Peyer's patch (tissue), 4 donors: ENCODE measurements at regions not wholly inside any gene's neighbourhood (a gene's known extent, or its start where the extent isn't known, plus 50 kb on each side); places are given as distances from the start of the nearest gene placed in this dataset.
A peak's percentile ranks its signal among the peaks of the same experiment; 100 is the strongest.

Source experiments
- DNase-seq, 3 donors: peaks; one replicate each; pipeline ENCODE4 v3.0.0-alpha.2; 2017 to 2019
- H3K27ac ChIP-seq, 4 donors: fragments of 200-600 bp; sonication (generic); one replicate each; pipeline ENCODE4 v1.5.1; 2016 to 2019
- H3K27me3 ChIP-seq, 2 donors: fragments of 200-600 bp; sonication (generic); one replicate each; pipeline ENCODE4 v1.5.1; 2019
- H3K36me3 ChIP-seq, 3 donors: fragments of 200-600 bp; sonication (generic); one replicate each; pipeline ENCODE4 v1.5.1; 2016 to 2019
- H3K4me1 ChIP-seq, 4 donors: fragments of 200-600 bp; sonication (generic); one replicate each; pipeline ENCODE4 v1.5.1; 2016 to 2019
- H3K4me3 ChIP-seq, 4 donors: fragments of 200-600 bp; sonication (generic); 1 replicate in 3 of 4; 2 replicates in 1 of 4; pipeline ENCODE4 v1.5.1; 2016 to 2019; ENCODE audit warnings: mild to moderate bottlenecking in 1 of 4
- H3K9me3 ChIP-seq, 4 donors: fragments of 200-600 bp; sonication (generic); one replicate each; pipeline ENCODE4 v1.5.1; 2016 to 2019; ENCODE audit warnings: mild to moderate bottlenecking in 1 of 4
- POLR2A ChIP-seq, 2 donors: fragments of 450-650 bp; IDR thresholded peaks; one replicate each; pipeline ENCODE4 v1.5.1; 2017; ENCODE audit warnings: antibody characterized with exemption in 2 of 2, mild to moderate bottlenecking in 2 of 2, moderate library complexity in 2 of 2
- TF ChIP-seq, protein P1 (sequence below), 6 experiments: fragments of 450-650 bp in 4 of 6; fragments of 200-600 bp in 2 of 6; sonication (generic) in 1 of 6; IDR thresholded peaks; one replicate each; pipeline ENCODE4 v1.5.1; 2017 to 2019; ENCODE audit warnings: antibody characterized with exemption in 6 of 6, mild to moderate bottlenecking in 3 of 6, moderate library complexity in 1 of 6

DNA sequence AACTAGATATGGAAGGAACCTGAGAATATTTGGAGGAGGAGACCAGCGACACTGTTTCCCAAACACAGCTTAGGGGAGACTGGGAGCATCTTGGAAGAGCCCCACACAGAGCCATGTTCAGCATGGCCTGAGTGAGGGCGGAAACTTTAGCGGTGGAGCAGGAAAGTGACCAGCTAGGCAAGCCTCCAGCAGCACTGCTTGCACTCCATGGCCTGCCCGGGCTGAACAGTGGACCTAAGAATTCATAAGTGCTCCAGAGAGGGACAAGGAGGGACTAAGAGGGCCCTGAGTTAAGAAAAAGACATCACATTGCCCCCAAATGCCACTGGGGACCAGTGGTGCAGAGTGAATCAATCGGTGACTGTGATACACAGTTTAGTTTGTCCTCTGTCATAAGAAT lies 566.4 kb downstream of the TNS1 start:
- H3K36me3 ChIP-seq, result no peaks in the 10 kb centered on the region
- no peaks in the 10 kb centered on the region for H3K9me3 ChIP-seq
- TF ChIP-seq, protein P1, sequence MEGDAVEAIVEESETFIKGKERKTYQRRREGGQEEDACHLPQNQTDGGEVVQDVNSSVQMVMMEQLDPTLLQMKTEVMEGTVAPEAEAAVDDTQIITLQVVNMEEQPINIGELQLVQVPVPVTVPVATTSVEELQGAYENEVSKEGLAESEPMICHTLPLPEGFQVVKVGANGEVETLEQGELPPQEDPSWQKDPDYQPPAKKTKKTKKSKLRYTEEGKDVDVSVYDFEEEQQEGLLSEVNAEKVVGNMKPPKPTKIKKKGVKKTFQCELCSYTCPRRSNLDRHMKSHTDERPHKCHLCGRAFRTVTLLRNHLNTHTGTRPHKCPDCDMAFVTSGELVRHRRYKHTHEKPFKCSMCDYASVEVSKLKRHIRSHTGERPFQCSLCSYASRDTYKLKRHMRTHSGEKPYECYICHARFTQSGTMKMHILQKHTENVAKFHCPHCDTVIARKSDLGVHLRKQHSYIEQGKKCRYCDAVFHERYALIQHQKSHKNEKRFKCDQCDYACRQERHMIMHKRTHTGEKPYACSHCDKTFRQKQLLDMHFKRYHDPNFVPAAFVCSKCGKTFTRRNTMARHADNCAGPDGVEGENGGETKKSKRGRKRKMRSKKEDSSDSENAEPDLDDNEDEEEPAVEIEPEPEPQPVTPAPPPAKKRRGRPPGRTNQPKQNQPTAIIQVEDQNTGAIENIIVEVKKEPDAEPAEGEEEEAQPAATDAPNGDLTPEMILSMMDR (IDR thresholded peaks at IDR 0.05), result no peak
- TF ChIP-seq POLR2A (IDR thresholded peaks at IDR 0.05), result no peak
- H3K4me1 ChIP-seq, result peaks cover 0 to 25% (median 0%) of the 10 kb centered on the region in 4 donors
- no peak for DNase-seq
- no peaks in the 10 kb centered on the region for H3K27me3 ChIP-seq
- H3K27ac ChIP-seq, result peak overlapping the region in 3 of 4 donors; percentile 9 to 14 (median 10)
- no peak overlapping the region for H3K4me3 ChIP-seq

DNA sequence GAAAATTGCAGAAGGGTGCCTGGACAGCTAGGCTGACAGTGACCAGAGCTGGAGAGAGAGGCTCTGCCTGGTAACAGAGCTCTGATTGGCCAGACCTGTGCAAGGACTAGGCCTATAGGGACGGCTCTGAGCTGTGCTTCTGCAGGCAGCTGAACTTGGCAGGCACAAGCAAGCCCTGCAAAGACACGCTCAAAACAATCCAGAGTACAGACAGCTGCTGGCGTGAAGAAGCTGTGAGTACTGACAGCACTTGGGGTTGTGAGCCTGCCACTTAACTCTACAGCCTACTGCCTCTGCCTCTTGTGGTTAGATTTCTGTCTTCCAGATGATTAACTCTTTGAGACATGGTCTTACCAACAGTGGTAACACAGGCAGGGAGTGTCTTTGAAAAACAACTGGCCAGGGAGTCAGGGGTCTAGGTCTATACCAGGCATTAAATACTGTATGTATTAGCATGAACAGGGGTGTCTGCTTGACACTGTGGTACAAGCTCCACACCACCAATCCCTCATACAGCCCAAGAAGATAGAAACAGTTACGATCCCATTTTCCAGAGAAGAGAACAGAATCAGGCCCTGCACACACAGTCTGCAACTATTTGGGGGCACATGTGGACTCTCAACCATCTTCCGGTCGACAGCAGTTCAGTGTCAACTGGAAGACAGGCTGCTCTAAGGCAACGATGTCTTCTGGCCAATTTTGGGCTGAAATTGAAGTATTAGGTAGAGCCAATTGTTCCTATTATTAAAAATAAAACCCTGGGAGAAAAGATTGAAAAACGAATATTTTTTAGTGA lies 568.4 kb downstream of the TNS1 start:
- DNase-seq, result peak in 2 of 3 donors; percentile 26 to 78
- peaks cover 0 to 25% (median 0%) of the 10 kb centered on the region in 4 donors for H3K4me1 ChIP-seq

DNA sequence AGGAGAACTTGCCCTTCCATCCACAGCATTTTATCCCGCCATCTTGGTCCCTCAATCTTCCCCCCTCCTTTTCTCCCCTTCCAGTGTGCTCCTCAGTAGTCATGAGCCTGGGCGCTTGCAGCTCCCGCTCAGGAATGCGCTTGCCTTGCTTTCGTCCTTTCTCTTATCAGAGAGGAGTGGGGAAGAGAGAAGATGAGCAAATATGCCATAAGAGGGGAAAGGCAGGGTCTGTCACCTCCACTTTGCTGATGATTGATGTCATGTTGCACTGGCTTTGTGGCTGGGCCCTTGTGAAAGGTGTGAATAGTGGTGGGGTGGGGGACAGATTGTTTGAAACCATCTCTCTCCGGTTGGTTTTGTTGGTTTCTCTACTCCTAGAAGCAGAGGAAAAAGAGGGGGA lies 569.3 kb downstream of the TNS1 start:
- no peaks in the 10 kb centered on the region for H3K9me3 ChIP-seq
- H3K27me3 ChIP-seq, result no peaks in the 10 kb centered on the region
- peaks cover 0 to 25% (median 0%) of the 10 kb centered on the region in 4 donors for H3K4me1 ChIP-seq
- H3K36me3 ChIP-seq, result no peaks in the 10 kb centered on the region
- TF ChIP-seq, protein P1 (IDR thresholded peaks at IDR 0.05), result no peak
- no peak for TF ChIP-seq POLR2A (IDR thresholded peaks at IDR 0.05)
- no peak overlapping the region for H3K4me3 ChIP-seq
- H3K27ac ChIP-seq, result peak overlapping the region in 1 of 4 donors; percentile 57
- no peak for DNase-seq

More for the DNA sequence above, 568.4 kb downstream of the TNS1 start:
- Histone ChIP-seq H3K4me3 (no peak overlapping the region), H3K36me3 (no peaks in the 10 kb centered on the region), H3K27ac (peak overlapping the region in 3 of 4 donors; percentile 17 to 59 (median 57)), H3K27me3 (no peaks in the 10 kb centered on the region), H3K9me3 (no peaks in the 10 kb centered on the region)
- TF ChIP-seq, protein P1 (IDR thresholded peaks at IDR 0.05), result no peak
- no peak for TF ChIP-seq POLR2A (IDR thresholded peaks at IDR 0.05)

DNA sequence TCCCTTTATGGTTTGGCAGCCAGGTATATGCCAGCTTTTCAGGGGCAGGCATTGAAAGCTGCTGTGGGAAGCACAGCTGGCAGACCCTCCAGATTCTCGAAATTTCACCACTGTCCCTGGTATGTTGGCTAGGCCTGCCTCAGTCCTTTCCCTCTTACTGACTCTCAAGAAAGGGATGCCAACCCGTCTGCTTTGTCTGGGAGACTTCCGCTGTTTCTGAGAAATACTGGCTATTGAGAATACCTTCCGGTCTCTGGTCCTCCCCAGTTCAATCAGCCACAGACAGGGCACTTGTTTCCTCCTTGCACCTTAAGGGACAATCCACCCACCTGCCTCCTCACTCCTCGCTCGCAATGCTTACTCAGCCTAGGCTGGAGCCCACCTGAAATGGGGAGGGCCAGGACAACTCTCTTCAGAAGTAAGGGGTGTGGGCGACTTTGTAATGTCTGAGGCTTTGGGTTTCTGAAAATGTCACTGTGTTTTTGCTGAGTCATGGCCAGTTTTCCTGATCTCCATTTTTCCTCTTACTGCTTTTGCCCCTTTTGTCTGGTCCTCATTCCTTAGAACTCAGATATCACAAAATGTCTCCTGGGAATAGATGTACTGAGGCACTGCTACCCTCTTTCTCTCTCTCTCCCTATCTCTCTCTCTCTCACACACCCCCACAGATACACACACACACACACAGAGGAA lies 571.1 kb downstream of the TNS1 start:
- H3K27me3 ChIP-seq, result no peaks in the 10 kb centered on the region
- TF ChIP-seq, protein P1 (IDR thresholded peaks at IDR 0.05), result no peak
- TF ChIP-seq POLR2A (IDR thresholded peaks at IDR 0.05), result no peak
- peaks cover 0 to 18% (median 0%) of the 10 kb centered on the region in 4 donors for H3K4me1 ChIP-seq
- H3K36me3 ChIP-seq, result no peaks in the 10 kb centered on the region
- H3K9me3 ChIP-seq, result no peaks in the 10 kb centered on the region
- H3K27ac ChIP-seq, result no peak overlapping the region
- no peak for DNase-seq
- no peak overlapping the region for H3K4me3 ChIP-seq

DNA sequence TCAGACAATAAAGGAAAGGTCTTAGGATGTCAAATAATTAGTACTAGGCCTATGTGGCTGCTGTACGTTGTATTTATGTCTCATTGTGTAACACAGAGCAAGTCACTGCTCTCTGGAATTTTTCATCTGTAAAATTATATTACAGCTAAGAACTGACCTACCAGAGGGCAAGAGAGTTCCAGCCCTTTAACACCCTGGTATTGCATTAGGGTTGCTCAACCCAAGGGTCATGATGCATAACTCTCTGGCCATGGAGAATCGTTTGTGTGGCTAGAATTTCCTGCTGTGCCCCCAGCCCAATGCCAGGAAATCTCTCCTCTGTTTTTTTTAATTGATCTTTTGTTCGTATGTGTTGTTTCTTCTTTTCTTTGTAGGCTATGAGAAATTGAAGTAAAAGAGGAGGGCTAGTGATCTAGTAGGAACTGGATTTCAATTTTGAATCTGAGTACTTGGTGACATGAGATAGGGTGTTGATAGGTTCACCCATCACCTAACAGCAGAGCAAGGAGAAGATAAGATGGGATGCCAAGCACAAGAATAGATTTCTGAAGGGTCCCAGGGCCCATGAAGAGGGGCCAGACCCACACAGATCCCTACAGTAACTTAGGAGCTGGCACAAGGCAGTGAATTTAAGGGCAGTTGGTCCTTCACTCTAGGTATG lies 571.2 kb upstream of the TNP1 start:
- Histone ChIP-seq H3K36me3 (no peaks in the 10 kb centered on the region), H3K27ac (peak overlapping the region in 1 of 4 donors; percentile 44), H3K9me3 (no peaks in the 10 kb centered on the region), H3K4me3 (no peak overlapping the region), H3K4me1 (peaks cover 0 to 12% (median 0%) of the 10 kb centered on the region in 4 donors), H3K27me3 (no peaks in the 10 kb centered on the region)
- no peak for DNase-seq
- no peak for TF ChIP-seq POLR2A (IDR thresholded peaks at IDR 0.05)
- TF ChIP-seq, protein P1 (IDR thresholded peaks at IDR 0.05), result no peak
